ENCODE measurements at regions not wholly inside any gene's neighbourhood (a gene's known extent, or its start where the extent isn't known, plus 50 kb on each side); places are given as distances from the start of the nearest gene placed in this dataset.

DNA sequence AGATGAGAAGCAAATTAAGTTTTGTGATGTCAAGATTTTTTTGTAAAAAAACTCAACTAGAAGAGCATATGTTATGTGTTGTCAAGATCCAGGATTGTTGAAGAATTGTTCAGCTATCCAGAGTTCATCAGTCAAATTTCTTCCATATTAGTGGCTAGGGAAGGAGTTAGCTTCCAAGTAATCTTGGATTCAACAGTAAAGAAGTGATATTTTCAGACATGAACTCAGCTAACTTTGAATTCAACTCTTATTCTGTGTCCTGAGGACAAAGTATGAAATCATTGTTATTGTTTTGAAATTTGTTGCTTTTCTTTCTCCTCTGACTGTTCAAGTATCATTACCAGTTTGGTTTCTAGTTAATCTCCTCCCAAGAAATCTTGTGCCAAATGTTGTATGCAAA, 589.3 kb upstream of the NOVA1 start:
- TF ChIP-seq, protein P1, sequence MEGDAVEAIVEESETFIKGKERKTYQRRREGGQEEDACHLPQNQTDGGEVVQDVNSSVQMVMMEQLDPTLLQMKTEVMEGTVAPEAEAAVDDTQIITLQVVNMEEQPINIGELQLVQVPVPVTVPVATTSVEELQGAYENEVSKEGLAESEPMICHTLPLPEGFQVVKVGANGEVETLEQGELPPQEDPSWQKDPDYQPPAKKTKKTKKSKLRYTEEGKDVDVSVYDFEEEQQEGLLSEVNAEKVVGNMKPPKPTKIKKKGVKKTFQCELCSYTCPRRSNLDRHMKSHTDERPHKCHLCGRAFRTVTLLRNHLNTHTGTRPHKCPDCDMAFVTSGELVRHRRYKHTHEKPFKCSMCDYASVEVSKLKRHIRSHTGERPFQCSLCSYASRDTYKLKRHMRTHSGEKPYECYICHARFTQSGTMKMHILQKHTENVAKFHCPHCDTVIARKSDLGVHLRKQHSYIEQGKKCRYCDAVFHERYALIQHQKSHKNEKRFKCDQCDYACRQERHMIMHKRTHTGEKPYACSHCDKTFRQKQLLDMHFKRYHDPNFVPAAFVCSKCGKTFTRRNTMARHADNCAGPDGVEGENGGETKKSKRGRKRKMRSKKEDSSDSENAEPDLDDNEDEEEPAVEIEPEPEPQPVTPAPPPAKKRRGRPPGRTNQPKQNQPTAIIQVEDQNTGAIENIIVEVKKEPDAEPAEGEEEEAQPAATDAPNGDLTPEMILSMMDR (IDR thresholded peaks at IDR 0.05): no peak
- TF ChIP-seq POLR2A (IDR thresholded peaks at IDR 0.05): no peak

Data from thyroid gland (tissue), 4 donors.